GM11168 (cell line): ENCODE measurements at regions not wholly inside any gene's neighbourhood (a gene's known extent, or its start where the extent isn't known, plus 50 kb on each side); places are given as distances from the start of the nearest gene placed in this dataset.

Experiments
- in situ Hi-C: fragments of 300-500 bp; cut with MboI; formaldehyde crosslinking; loops from one replicate; pipeline ENCODE4 v1.12.0; 2022; ENCODE audit warnings: low sequenced_read_pairs; ENCODE audit not compliant: unreplicated experiment

GRCh38 chr6:119544325-119545175, 195.0 kb upstream of the MAN1A1 start:
- in situ Hi-C loops = no loop called here

GRCh38 chr6:119543332-119543731, 193.8 kb upstream of the MAN1A1 start:
- in situ Hi-C loops = no loop called here

- in situ Hi-C loops = no loop called here
These were observed 192.5 kb upstream of the MAN1A1 start for GRCh38 chr6:119542037-119542436.

- in situ Hi-C loops = no loop called here
These were observed 191.8 kb upstream of the MAN1A1 start for GRCh38 chr6:119541132-119541905.

GRCh38 chr6:119540417-119540816, 190.9 kb upstream of the MAN1A1 start:
- in situ Hi-C loops = no loop called here

- in situ Hi-C loops = no loop called here
These were observed 189.6 kb upstream of the MAN1A1 start for GRCh38 chr6:119539066-119539746.

- in situ Hi-C loops = no loop called here
These were observed 187.1 kb upstream of the MAN1A1 start for GRCh38 chr6:119536666-119537065.

GRCh38 chr6:119535332-119535731, 185.8 kb upstream of the MAN1A1 start:
- in situ Hi-C loops = no loop called here

- in situ Hi-C loops = no loop called here
These were observed 184.2 kb upstream of the MAN1A1 start for GRCh38 chr6:119533603-119534279.

- in situ Hi-C loops = no loop called here
These were observed 177.6 kb upstream of the MAN1A1 start for GRCh38 chr6:119527231-119527578.

- in situ Hi-C loops = no loop called here
These were observed 177.1 kb upstream of the MAN1A1 start for GRCh38 chr6:119526561-119527230.

GRCh38 chr6:119524410-119524809, 174.8 kb upstream of the MAN1A1 start:
- in situ Hi-C loops = no loop called here

GRCh38 chr6:119523556-119523955, 174.0 kb upstream of the MAN1A1 start:
- in situ Hi-C loops = no loop called here

GRCh38 chr6:119521251-119521650, 171.7 kb upstream of the MAN1A1 start:
- in situ Hi-C loops = no loop called here

- in situ Hi-C loops = no loop called here
These were observed 167.9 kb upstream of the MAN1A1 start for GRCh38 chr6:119517428-119517827.

GRCh38 chr6:119514345-119514744, 164.8 kb upstream of the MAN1A1 start:
- in situ Hi-C loops = no loop called here

GRCh38 chr6:119511024-119511423, 161.5 kb upstream of the MAN1A1 start:
- in situ Hi-C loops = no loop called here

- in situ Hi-C loops = no loop called here
These were observed 160.7 kb upstream of the MAN1A1 start for GRCh38 chr6:119510246-119510645.

GRCh38 chr6:119506631-119507174, 157.1 kb upstream of the MAN1A1 start:
- in situ Hi-C loops = no loop called here
